HCT116 (cell line): ENCODE measurements at regions not wholly inside any gene's neighbourhood (a gene's known extent, or its start where the extent isn't known, plus 50 kb on each side); places are given as distances from the start of the nearest gene placed in this dataset.

Experiments used
- CBX3 ChIP-seq: IDR thresholded peaks from 2 replicates; pipeline ENCODE4 v1.6.1; 2012; ENCODE audit warnings: low read depth
- CEBPB ChIP-seq: IDR thresholded peaks from 2 replicates; pipeline ENCODE4 v1.6.1; 2012; ENCODE audit warnings: low read depth
- ELF1 ChIP-seq: IDR thresholded peaks from 2 replicates; pipeline ENCODE4 v1.6.1; 2012; ENCODE audit warnings: low read depth, borderline replicate concordance
- POLR2A ChIP-seq: IDR thresholded peaks from 2 replicates; pipeline ENCODE4 v1.7.0; 2011; ENCODE audit warnings: borderline replicate concordance; ENCODE audit not compliant: insufficient read depth, insufficient read length; ENCODE audit errors: extremely low read depth
- SP1 ChIP-seq: IDR thresholded peaks from 2 replicates; pipeline ENCODE4 v1.6.1; 2012; ENCODE audit warnings: low read depth
- TF ChIP-seq, protein P1 (sequence below), 3 experiments: fragments of 200-600 bp in 1 of 3; sonication (generic) in 1 of 3; IDR thresholded peaks in 2 of 3; conservative IDR thresholded peaks in 1 of 3; 2 replicates each; pipeline ENCODE4 v1.5.1; 2012 to 2017; ENCODE audit warnings: low read depth in 2 of 3, low read length in 2 of 3, antibody characterized with exemption in 1 of 3, borderline replicate concordance in 1 of 3, control low read depth in 1 of 3, mild to moderate bottlenecking in 1 of 3, mixed read lengths in 1 of 3, mixed run types in 1 of 3, moderate library complexity in 1 of 3; ENCODE audit not compliant: insufficient read depth in 1 of 3
- TF ChIP-seq, protein P2 (sequence below): IDR thresholded peaks from 2 replicates; pipeline ENCODE4 v1.6.1; 2012; ENCODE audit warnings: low read depth

DNA sequence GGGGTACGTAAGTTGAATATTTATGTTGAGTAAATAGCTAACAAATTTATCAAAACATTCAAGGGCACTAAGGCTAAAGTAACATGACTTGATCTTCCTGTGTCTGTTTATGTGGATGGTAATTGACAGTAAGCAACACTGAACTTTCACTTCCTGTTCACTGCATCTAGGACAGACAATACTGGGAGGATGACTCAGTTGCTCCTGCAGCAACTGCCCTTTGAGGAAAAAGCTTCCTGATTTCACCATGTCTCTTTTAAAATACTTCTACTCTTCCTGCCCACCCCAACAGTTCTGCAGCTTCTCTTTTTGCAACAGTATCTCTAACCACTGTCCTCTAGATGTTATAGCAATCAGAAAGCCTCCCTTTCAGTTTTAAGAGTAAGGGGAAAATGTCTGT is 76.6 kb upstream of the HGF start:
- peak; percentile 26; the same call in 1 of the 2 replicates for TF ChIP-seq ELF1
- TF ChIP-seq, protein P1, sequence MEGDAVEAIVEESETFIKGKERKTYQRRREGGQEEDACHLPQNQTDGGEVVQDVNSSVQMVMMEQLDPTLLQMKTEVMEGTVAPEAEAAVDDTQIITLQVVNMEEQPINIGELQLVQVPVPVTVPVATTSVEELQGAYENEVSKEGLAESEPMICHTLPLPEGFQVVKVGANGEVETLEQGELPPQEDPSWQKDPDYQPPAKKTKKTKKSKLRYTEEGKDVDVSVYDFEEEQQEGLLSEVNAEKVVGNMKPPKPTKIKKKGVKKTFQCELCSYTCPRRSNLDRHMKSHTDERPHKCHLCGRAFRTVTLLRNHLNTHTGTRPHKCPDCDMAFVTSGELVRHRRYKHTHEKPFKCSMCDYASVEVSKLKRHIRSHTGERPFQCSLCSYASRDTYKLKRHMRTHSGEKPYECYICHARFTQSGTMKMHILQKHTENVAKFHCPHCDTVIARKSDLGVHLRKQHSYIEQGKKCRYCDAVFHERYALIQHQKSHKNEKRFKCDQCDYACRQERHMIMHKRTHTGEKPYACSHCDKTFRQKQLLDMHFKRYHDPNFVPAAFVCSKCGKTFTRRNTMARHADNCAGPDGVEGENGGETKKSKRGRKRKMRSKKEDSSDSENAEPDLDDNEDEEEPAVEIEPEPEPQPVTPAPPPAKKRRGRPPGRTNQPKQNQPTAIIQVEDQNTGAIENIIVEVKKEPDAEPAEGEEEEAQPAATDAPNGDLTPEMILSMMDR (IDR thresholded peaks at IDR 0.05 in 2 of 3, conservative IDR thresholded peaks at IDR 0.05 in 1 of 3; ENCODE audit: borderline replicate concordance in 1 of 3, insufficient read depth in 1 of 3, low read depth in 2 of 3, low read length in 2 of 3): no peak
- TF ChIP-seq POLR2A: no peak
- peak; percentile 45; the same call in 1 of the 2 replicates for TF ChIP-seq CEBPB
- TF ChIP-seq SP1: no peak
- TF ChIP-seq, protein P2, sequence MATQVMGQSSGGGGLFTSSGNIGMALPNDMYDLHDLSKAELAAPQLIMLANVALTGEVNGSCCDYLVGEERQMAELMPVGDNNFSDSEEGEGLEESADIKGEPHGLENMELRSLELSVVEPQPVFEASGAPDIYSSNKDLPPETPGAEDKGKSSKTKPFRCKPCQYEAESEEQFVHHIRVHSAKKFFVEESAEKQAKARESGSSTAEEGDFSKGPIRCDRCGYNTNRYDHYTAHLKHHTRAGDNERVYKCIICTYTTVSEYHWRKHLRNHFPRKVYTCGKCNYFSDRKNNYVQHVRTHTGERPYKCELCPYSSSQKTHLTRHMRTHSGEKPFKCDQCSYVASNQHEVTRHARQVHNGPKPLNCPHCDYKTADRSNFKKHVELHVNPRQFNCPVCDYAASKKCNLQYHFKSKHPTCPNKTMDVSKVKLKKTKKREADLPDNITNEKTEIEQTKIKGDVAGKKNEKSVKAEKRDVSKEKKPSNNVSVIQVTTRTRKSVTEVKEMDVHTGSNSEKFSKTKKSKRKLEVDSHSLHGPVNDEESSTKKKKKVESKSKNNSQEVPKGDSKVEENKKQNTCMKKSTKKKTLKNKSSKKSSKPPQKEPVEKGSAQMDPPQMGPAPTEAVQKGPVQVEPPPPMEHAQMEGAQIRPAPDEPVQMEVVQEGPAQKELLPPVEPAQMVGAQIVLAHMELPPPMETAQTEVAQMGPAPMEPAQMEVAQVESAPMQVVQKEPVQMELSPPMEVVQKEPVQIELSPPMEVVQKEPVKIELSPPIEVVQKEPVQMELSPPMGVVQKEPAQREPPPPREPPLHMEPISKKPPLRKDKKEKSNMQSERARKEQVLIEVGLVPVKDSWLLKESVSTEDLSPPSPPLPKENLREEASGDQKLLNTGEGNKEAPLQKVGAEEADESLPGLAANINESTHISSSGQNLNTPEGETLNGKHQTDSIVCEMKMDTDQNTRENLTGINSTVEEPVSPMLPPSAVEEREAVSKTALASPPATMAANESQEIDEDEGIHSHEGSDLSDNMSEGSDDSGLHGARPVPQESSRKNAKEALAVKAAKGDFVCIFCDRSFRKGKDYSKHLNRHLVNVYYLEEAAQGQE: no peak
- no peak for TF ChIP-seq CBX3
